B cell (primary cell): ENCODE measurements at regions not wholly inside any gene's neighbourhood (a gene's known extent, or its start where the extent isn't known, plus 50 kb on each side); places are given as distances from the start of the nearest gene placed in this dataset.

ENCODE experiments used
- EZH2 ChIP-seq: IDR thresholded peaks from 2 replicates; pipeline ENCODE4 v1.6.1; 2012; ENCODE audit warnings: borderline replicate concordance, low read depth, mild to moderate bottlenecking, moderate library complexity, low read length; ENCODE audit not compliant: insufficient read depth, poor library complexity, severe bottlenecking
- TF ChIP-seq, protein P1 (sequence below): fragments of 200-600 bp; IDR thresholded peaks from one replicate; pipeline ENCODE4 v1.8.0; 2022; ENCODE audit warnings: antibody characterized with exemption, mild to moderate bottlenecking

DNA sequence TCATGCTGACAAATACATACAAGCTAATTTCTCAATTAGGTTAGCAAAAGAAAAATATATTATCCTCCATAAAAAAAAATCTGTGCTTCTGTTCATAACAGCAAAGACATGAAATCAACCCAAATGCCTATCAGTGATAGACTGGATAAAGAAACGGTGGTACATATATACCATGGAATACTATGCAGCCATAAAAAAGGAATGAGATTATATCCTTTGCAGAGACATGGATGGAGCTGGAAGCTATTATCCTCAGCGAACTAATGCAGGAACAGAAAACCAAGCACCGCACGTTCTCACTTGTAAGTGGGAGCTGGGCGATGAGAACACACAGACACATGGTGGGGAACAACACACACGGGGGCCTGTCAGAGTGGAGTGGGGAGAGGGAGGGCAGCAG lies 84.0 kb upstream of the PALMD start:
- TF ChIP-seq, protein P1, sequence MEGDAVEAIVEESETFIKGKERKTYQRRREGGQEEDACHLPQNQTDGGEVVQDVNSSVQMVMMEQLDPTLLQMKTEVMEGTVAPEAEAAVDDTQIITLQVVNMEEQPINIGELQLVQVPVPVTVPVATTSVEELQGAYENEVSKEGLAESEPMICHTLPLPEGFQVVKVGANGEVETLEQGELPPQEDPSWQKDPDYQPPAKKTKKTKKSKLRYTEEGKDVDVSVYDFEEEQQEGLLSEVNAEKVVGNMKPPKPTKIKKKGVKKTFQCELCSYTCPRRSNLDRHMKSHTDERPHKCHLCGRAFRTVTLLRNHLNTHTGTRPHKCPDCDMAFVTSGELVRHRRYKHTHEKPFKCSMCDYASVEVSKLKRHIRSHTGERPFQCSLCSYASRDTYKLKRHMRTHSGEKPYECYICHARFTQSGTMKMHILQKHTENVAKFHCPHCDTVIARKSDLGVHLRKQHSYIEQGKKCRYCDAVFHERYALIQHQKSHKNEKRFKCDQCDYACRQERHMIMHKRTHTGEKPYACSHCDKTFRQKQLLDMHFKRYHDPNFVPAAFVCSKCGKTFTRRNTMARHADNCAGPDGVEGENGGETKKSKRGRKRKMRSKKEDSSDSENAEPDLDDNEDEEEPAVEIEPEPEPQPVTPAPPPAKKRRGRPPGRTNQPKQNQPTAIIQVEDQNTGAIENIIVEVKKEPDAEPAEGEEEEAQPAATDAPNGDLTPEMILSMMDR, result no peak
- no peak for TF ChIP-seq EZH2
